NOMO-1 treated with DMSO at 0.1 percent for 48 hours (cell line): ENCODE measurements at regions not wholly inside any gene's neighbourhood (a gene's known extent, or its start where the extent isn't known, plus 50 kb on each side); places are given as distances from the start of the nearest gene placed in this dataset.

Experiments used
- DNase-seq: peaks from one replicate; lab custom pipeline; 2025; ENCODE audit not compliant: unreplicated experiment; lab: John Stamatoyannopoulos, UW

DNA sequence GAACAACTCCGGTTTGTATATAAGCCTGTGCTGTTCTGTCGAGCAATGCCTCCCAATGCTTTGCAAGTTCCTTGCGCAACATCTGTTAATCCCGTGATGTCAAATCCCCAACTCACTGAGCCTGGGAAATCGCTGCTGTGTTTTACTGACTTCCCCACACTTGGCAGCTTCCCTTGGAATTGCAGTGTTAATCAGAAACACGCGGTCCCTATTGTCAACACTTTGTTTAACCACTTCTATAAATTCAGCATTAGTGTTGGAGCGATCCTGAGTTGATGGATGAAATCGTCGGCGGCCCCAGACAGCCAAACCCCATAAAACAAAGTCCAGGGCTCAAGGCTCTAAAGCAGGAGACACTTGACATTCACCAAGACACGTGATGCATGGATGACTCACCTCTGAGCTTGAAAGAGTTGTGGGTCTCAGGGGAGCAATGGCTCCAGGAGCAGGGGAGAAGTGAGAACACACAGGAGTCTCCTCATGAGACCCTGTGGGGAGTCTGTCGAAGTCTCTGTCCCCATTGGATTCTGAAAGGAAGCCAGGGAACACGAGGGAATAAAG, 555.3 kb downstream of the MIAT start:
- peak; percentile 29 for DNase-seq

- no peak for DNase-seq
Observed at GRCh38 chr22:27213294-27213693, 555.9 kb downstream of the MIAT start.

DNA sequence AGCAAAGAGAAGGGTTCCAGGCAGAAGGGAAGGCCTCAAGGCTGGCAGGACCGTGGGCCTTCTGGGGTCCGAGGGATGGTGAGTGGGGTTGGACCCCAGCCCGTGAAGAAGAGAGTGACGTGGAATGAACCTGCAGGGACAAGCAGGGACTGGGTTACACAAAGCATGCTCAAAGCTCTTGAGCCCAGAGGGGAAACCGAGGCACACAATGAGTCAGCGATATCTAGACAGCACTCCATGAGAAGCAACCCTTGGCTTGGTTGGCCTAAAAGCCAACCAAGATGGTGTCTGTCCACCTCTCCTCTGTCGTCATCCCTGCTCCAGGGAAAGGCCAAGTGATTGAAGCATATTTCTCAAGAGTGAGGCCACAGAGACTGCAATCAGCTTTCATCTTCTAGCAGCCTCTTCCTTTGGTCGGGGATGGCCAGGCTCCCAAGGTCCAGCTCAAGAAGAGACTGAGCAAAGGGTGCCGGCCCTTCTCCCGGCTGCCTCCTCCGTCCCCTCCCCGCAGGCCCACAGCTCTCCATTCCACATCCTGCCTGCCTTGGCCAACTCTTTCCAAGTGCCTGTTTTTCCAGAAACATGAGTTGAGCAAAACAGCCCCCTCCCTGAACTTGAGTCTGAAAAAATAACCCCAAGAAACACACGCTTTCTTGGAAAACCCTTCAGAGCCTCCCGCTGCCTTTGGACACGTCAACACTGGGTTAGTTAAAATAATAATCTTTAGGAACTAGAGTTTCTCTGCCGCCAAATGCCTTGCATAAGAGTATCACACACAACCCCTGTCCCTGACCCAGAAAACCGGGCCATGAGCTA, 556.6 kb downstream of the MIAT start:
- DNase-seq, result no peak

DNA sequence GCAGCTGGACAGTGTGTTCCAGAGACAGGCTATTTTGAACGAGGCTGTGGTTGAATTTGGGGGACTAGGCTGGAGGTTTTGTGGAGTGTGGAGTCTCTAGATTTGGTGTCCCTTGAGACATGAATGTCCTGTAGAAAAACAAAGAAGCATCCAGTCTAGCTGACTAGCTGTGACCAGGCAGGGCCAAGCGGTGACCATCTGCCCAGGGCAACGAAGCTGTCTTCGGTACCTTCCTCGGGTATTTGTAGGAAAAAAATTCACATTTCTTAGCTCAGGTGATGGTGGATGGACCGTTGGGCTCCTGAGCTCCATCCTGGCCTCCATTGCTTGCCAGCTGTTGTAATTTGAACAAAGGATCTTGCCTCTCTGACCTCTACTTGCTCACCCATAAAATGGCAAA, 557.3 kb downstream of the MIAT start:
- no peak for DNase-seq

- DNase-seq, result no peak
Observed at GRCh38 chr22:27215871-27216270, 558.5 kb downstream of the MIAT start.

DNA sequence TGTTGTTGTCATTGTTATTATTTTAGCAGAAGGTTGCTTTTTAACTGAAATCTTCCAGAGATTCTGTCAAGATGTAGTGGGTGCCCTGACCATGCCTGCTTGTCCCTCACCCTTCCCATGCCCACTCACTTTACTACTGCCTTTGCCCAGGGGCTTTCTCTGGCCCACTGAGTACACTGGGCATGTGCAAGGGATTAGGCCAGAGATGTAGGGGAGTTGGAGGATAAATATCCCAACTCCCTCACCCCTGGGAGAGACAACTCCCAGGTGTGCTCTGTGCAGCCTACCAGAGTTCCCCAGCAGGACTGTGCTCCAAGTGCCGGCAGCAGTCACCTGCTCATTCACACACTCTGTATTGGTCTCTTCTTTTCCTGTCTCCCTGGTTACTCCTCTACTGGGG, 559.1 kb downstream of the MIAT start:
- no peak for DNase-seq

DNA sequence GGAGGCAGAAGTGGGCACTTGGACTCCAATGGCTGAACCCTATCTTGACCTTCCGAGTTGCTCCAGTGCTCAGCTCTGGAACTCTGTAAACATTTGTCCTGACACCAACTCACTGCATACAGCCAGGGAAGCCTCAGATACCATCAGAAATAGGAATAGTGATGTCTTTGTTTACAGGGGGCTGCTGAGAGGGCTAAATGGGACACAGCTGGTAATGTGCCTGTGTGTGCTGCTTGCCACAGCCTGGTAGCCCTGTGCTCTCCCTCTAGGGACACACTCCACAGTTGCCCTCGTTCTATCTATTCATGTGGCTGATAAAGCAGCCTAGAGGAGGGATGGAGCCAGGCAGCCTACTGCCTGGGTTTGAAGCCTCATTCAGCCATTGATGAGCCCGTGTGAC, 559.8 kb downstream of the MIAT start:
- DNase-seq, result no peak

DNA sequence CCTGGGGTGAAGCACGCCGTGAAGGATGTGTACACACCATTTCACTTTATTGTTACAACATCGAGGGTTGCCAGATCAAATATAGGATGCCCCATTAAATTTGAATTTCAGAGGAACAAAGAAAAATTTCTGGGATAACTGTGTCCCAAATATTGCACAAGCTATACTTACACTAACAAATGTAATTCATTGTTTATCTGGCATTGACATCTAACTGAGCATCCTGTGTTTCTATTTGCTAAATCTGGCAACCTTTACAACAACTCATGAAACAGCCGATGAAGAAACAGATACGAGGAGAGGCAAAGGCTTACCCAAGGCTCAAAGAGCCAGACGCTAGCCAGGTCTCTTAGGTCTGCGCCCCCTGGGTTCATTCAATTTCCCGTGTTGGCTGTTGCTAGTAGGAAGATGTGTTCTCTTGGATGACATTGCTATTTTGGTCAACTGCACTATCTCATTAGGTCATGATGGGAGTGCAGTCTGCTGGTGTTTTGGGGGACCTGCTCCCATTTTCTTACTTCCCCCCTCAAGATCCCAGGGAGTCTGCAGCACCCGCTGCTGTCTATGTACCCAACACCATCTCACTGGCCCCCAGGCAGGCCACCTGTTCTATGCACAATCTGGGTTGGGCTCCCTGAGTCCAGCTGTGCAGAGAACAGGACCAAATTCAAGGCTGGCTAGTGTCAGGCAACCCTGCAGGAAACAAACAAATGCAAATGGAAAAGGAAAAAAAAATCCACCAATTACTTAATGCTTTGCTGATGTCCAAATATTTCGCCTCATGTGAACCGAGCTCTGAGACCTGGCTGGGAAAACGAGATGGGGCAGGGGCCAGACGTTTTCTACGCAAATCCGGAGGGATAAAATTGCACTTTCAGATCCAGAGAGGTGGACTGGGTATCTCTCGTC, 560.9 kb downstream of the MIAT start:
- DNase-seq, result no peak

DNA sequence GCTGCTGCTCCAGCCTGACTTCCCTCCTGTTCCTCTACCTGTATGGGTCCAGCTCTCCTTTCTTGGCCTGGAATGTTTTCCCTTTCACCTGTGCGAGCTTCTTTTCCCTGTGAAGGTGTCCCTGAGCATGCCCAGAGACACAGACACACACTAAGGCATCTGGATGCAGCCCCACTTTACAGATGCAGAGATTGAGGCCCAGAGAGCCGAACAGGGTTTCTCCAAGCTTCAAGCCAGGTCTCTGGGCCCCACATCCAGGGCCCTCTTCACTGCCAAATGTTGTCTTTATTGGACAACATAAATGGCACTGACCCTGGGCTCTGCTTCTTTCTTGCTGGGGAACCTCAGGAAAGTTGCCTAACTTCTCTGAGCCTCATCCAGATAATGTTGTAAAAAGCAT, 561.6 kb downstream of the MIAT start:
- no peak for DNase-seq

DNA sequence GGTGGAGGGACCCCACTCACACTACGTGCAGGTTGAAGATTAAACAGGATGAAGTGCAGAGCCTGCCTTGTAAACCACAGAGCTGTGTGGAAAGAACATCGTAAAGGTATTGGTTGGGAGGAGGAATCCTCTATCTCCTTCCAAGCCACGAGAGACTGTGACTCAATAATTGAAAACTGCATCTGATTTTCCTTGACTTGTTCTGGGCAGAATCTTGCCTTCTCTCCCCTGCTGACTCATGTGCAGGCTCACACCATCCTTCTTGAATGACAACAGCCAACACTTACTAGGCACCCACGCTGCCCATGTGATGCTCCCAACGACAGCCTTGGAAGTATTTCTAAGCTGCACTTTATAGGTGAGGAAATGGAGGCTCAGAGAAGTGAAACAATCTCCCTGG, 563.0 kb downstream of the MIAT start:
- DNase-seq, result no peak

- DNase-seq, result no peak
Observed at GRCh38 chr22:27222178-27222577, 564.8 kb downstream of the MIAT start.

DNA sequence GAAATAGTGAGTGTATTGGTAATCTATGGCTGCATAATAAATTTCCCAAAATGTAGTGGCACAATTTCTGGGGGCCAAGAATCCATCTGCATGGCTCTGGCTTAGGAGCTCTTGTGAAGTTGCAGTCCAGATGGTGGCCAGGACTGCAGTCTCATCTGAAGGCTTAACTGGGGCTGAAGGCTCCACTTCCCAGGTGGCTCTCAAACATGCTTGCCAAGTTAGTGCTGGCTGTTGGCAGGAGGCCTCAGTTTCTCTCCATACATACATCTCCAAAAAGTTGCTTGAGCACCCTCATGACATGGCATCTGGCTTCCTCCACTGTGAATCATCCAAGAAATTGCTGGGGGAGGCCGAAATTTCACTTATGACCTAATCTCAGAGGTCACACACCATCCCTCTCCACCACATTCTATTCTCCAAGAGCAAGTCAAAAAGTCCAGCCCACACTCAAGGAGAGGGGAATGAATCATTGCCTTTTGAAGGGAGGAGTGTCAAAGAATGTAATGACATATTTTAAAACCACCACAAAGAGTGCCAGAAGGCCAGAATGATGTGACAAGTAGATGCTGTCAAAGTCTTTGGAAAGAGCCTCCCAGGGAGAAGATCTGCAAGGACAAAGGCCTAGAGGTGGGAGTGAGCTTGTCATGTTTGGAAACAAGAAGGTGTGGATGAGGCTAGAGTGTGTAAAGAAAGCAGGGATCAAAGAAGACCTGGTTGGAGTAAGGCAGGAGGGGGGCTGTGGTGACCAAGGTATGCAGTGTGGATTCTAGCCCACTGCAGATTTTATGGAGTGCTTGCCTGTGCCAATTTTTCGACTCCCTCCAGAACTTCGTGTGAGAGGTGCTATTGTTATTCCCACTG, 566.2 kb downstream of the MIAT start:
- no peak for DNase-seq

- DNase-seq, result no peak
Observed at GRCh38 chr22:27224485-27225374, 567.3 kb downstream of the MIAT start.

DNA sequence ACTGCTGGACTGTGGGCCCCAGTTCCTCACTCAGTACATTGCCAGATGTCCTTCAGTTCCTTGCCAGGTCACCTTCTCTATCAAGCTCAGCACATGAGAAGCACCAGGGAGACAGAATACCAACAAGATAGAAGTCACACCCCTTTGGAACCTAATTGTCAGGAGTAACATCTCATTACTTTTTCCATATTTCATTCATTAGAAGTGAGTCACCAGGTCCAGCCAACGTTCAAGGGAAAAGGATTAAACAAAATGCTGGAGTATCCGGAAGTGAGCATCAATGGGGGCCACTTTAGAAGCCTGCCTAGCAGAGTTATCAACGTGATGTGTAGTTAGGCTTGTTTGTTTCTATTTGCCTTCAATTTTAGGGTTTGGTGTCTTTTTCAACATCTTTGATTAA, 569.3 kb downstream of the MIAT start:
- no peak for DNase-seq

DNA sequence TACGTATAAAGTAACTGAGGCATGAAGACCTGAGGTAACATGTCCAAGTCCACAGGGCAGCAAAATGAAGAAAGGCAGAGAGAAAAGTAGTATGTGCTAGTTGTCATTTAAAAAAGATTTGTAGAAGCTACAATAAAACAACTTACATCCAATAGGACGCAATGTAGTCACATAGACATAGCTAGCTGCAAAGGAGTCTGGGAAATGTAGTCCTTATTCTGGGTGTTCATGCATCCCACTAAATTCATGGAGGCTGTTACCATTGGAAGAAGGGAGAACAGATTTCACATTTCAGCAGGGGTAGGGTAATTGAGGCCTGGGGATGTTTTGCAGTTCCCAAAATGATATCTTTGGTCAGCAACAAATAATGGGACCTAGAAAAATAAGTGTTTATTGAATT, 571.4 kb downstream of the MIAT start:
- no peak for DNase-seq

DNA sequence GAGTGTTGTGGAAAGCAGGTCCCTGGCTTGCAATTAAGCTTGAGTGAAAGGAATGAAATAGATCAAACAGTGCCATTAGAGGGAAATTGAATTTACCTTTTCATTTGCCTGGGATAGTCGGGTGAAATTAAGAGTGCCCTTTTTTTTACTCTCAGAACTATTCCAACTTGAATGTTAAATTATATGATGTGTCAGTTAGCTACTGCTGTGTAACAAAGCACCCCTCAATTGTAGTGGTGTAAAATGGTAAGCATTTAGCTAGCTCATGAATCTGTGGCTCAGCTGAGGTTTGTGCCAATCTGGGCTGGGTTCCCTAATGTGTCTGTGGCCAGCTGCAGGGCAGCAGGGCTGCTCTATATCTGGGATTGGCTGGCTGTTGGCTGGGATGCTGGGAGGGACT, 571.4 kb downstream of the MN1 start:
- DNase-seq, result no peak

DNA sequence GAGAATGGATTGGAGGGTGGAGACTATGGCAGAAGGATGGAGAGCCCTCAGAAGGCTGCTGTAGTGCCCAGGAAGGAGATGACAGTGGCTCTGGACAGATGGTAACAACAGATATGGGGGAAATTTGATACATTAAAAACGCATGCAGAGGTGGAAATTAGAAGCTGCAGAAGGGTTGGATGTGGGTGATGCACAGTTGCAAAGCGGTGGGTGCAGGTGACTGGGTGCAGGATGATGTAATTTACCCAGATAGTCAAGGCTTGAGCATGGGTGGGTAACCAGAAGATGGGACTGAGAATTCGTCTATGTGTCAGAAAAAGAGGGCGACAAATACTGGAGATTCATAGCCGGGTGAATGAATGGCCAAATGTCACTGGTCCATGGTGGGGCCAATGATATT, 570.3 kb downstream of the MN1 start:
- DNase-seq, result no peak

DNA sequence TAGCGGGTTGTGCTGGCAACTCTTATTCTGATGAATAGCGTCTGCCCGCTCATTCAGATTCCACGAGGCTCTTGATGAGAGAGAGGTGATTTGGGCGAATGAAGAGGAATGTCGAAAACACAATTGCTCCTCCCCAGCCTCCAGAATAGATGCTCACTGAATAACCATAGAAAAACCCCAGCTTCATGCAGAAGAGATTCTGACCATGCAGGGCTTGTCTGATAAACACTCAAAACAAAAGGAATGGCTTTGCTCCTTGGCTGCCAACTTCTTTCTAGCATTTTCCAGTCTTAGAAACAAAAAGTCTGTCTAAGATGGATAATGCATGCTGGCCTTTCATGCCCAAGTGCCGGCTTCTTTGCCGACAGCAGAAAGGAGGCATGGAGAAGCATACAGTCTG, 569.5 kb downstream of the MN1 start:
- no peak for DNase-seq

DNA sequence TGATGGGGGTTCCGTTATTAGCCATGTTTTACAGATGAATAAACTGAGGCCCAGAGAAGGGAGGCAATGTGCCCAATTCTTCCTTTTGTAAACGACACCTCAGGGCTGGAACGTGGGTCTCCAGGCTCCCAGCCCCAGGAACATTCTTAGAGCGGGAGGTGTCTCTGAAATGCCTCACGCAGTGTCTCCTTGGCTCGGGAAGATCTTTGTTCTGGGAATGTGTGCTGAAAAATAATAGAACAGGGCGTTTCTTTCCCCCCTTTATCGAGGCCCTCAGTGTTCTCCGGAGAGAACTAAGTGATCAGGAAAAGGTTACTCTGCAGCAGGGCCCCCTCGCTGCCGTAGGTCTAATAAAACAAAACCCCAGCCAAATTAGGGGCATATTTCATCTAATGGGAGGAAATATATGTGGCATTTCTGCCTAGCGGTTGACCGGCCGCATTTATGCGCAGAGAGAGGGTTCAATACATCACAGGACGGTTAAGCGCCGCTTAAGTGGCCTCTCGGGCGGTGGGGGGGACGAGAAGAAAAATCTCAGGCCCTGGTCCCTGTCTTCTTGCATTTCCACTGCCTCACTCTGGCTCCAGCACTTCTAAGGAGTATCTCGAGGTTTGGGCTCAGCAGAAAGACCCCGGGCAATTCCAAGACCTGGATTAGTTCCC, 564.3 kb downstream of the MN1 start:
- DNase-seq, result no peak
